AG09319 (cell line): ENCODE measurements at regions not wholly inside any gene's neighbourhood (a gene's known extent, or its start where the extent isn't known, plus 50 kb on each side); places are given as distances from the start of the nearest gene placed in this dataset.
"Not testable (repeated sequence)": the region's sequence is repeated elsewhere in the genome, so short reads cannot be mapped to it uniquely, and the experiment has no call there.

ENCODE experiments used
- DNase-seq: peaks from one replicate; pipeline ENCODE4 v3.0.0-alpha.2; 2010; ENCODE audit warnings: low read depth; ENCODE audit errors: extremely low read depth
- TF ChIP-seq, protein P1 (sequence below): IDR thresholded peaks from 2 replicates; pipeline ENCODE4 v1.5.1; 2011; ENCODE audit warnings: low read depth, mild to moderate bottlenecking, inconsistent platforms, low read length, moderate library complexity

DNA sequence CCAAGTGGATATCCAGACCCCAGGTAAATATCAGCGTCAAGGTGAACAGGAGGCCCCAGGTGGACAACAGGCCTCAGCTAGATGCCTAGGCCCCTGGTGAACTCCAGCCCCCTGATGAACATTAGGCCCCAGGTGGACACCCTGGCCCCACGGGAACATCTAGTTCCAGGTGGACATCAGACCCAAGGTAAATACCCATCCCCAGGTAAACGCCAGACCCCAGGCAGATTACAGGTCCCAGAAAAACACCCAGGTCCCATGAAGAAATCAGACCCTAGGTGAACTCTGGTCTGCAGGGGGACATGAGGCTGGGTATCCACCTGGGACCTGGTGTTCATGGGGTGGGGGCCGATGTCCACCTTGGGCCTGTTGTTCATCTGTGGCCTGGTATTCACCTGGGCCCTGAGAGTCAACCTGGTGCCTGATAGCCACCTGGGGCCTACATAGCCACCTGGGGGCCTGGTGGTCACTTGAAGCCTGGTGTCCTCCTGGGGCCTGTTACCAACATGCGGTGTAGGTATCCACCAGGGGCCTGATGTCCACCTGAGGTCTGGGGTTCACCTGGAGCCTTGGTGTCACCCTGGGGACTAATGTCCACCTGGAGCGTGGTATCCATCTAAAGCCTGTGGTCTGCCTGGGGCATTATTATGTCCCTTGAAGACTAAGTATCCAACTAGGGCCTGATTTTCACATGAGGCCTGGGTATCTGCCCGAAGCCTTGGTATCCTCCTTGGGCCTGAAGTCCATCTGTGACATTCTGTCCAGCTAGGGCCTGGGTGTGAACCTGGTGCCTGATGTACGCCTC, 56.8 kb upstream of the SEPTIN5 start:
- TF ChIP-seq, protein P1, sequence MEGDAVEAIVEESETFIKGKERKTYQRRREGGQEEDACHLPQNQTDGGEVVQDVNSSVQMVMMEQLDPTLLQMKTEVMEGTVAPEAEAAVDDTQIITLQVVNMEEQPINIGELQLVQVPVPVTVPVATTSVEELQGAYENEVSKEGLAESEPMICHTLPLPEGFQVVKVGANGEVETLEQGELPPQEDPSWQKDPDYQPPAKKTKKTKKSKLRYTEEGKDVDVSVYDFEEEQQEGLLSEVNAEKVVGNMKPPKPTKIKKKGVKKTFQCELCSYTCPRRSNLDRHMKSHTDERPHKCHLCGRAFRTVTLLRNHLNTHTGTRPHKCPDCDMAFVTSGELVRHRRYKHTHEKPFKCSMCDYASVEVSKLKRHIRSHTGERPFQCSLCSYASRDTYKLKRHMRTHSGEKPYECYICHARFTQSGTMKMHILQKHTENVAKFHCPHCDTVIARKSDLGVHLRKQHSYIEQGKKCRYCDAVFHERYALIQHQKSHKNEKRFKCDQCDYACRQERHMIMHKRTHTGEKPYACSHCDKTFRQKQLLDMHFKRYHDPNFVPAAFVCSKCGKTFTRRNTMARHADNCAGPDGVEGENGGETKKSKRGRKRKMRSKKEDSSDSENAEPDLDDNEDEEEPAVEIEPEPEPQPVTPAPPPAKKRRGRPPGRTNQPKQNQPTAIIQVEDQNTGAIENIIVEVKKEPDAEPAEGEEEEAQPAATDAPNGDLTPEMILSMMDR, result no peak
- DNase-seq, result no peak

DNA sequence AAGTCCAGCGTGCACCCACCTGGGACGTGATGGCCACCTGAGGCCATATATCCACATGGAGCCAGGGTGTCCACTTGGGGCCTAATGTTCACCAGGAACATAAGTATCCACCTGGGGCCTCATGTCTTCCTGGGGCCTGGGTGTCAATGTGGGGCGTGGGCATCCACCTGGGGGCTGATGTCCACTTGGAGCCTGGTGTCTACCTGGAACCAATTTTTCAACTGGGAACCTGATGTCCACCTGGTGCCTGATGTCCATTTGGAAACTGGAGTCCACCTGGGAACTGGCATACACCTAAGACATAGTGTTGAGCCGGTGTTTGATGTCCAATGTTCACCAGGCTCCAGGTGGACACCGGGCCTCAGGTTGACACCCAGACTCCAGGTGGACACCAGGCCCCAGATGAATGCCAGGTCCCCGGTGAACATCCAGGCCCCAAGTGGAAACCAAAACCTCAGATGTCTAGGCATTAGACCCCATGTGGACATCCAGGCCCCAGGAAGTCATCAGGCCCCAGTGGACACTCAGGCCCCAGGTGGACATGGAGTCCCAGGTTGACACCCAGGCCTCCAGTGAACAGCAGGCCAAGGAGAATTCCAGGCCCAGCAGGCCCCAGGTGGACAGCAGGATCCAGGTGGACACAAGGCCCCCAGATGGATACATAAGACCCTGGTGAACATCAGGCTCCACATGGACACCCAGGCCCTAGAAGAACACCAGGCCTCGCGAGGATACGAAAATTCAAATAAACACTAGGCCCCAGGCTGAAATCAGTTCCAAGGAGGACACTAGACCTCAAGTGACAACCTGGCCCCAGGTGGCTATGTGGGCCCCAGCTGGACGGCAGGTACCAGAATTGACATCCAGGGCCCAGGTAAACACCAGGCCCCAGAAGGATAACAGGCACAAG, 56.0 kb upstream of the SEPTIN5 start:
- TF ChIP-seq, protein P1, result no peak
- DNase-seq, result no peak

DNA sequence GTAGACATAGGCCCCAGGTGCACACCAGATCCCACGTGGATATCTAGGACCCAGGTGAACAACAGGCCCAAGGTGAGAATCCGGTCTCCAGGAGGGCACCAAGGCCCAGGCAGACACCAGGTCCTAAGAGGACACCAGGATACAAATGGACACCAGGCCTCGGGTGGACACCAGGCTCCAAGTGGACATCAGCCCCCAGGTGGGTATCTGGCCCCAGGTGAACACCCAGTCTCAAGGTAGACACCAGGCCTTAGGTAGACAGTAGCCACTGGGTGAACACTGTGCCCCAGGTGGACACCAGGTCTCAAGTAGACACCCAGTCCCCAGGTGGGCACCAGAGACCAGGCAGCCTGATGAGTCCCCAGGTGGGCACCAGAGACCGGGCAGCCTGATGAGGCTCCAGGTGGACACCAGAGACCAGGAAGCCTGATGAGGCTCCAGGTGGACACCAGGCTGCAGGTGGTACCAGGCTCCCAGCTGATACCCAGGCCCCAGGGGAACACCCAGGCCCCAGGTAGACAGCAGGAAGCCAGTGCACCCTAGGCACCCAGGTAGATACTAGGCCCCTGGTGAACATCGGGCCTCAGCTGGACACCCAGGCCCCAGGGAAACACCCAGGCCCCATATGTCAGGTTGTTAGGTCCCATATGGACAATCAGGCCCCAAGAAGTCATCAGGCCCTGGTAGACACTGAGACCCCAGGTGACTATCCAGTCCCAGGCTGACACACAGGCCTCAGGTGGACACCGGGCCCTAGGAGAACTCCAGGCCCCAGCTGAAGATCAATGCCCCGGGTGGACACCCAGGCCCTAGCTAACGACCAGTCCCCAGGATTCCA, 55.1 kb upstream of the SEPTIN5 start:
- no peak for DNase-seq
- TF ChIP-seq, protein P1, result no peak

DNA sequence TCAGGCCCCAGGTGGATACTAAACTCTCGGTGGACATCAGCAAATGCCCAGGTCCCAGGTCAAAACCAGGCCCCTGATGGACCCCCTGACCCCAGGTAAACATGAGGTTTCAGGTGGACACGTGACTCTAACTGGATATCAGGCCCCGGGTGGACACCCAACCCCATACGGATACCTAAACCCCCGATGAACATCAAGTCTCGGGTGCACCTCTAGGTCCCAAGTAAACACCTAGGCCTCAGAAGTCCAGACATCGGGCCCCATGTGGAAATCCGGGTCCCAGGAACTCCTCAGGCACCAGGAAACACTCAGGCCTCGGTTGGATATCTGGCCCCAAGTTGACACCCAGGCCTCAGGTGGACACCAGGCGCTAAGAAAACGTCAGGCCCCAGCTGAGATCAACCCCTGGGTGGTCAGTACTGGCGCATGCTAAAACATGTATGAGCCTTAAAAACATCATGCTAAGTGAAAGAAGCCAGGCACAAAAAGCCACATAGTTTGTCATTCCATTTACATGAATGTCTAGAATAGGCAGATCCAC, 54.4 kb upstream of the SEPTIN5 start:
- TF ChIP-seq, protein P1, result no peak
- no peak for DNase-seq

DNA sequence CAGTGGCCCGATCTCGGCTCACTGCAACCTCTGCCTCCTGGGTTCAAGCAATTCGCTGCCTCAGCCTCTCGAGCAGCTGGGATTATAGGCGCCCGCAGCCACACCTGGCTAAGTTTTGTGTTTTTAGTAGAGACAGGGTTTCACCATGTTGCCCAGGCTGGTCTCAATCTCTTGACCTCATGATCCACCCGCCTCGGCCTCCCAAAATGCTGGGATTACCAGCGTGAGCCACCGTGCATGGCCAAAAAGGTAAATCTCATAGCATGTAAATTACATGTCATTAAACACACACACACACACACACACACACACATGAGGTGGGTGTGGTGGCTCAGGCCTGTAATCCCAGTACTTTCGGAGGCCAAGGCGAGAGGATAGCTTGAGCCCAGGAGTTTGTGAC, 53.7 kb upstream of the SEPTIN5 start:
- DNase-seq, result not testable (repeated sequence)

DNA sequence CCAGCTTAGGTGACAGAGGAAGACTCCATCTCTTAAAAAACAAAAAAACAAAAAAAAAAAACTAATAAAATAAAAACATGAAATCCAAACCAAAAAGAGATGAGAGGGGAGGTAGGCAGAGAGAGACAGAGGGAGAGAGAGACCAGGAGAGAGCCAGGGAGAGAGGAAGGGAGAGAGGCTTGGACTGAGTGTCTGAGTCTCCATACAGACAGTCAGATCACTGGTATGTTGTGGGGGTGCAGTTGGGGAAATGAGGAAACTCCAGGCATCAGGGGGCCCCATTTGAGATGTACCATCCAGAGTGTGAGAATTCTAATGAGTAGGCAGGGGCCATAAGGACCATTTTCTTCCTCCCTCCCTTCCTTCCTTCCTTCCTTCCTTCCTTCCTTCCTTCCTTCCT, 53.1 kb upstream of the SEPTIN5 start:
- DNase-seq, result no peak
- TF ChIP-seq, protein P1, result no peak

DNA sequence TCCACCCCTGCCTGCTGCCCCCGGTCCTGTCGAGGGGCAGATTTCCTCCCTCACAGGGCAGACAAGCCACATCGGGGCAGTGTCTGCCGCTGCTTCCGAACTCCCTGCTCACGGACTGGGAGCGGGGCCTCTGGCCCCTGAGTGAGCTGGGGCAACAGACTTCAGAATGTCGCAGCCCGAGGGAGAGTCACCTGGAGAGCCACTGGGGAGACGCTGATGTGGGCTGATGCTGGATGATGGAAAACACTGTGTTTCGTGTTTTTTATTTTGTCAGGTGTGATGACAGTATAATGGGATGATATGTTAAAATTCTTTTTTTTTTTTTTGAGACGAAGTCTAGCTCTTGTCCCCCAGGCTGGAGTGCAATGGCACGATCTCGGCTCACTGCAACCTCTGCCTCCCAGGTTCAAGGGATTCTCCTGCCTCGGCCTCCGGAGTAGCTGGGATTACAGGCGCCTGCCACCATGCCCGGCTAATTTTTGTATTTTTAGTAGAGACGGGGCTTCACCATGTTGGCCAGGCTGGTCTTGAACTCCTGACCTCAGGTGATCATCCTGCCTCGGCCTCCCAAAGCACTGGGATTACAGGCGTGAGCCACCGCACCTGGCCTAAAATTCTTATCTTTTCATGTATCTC, 52.1 kb upstream of the SEPTIN5 start:
- DNase-seq, result not testable (repeated sequence)
